ENCODE measurements at regions not wholly inside any gene's neighbourhood (a gene's known extent, or its start where the extent isn't known, plus 50 kb on each side); places are given as distances from the start of the nearest gene placed in this dataset.

DNA sequence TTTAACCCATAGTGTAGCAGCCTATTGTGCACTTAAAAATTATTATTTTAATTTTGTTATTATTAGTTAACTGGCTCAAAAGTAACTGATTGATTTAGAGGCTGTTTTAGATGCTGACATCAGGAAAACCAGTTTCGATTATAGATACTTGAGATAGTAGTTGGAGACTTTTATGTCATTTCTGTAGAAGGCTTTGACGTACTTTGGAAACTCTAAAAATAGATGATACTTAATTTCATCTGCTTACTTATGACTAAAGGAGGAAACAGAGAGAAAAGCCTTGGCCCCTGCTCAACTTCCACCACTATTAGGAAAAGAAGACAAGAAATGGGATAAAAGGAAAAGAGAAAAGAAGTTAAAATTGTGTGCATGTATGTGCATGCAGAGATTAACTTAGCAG lies 219.3 kb upstream of the HMGA2 start:
- no peak for TF ChIP-seq POLR2A (IDR thresholded peaks at IDR 0.05)
- TF ChIP-seq, protein P1, sequence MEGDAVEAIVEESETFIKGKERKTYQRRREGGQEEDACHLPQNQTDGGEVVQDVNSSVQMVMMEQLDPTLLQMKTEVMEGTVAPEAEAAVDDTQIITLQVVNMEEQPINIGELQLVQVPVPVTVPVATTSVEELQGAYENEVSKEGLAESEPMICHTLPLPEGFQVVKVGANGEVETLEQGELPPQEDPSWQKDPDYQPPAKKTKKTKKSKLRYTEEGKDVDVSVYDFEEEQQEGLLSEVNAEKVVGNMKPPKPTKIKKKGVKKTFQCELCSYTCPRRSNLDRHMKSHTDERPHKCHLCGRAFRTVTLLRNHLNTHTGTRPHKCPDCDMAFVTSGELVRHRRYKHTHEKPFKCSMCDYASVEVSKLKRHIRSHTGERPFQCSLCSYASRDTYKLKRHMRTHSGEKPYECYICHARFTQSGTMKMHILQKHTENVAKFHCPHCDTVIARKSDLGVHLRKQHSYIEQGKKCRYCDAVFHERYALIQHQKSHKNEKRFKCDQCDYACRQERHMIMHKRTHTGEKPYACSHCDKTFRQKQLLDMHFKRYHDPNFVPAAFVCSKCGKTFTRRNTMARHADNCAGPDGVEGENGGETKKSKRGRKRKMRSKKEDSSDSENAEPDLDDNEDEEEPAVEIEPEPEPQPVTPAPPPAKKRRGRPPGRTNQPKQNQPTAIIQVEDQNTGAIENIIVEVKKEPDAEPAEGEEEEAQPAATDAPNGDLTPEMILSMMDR (IDR thresholded peaks at IDR 0.05): no peak

Data from body of pancreas (tissue), 4 donors.